H1 (cell line): ENCODE measurements at regions not wholly inside any gene's neighbourhood (a gene's known extent, or its start where the extent isn't known, plus 50 kb on each side); places are given as distances from the start of the nearest gene placed in this dataset.

Experiments used
- CEBPB ChIP-seq: IDR thresholded peaks from 2 replicates; pipeline ENCODE4 v1.6.1; 2012; ENCODE audit warnings: low read depth, low read length
- EGR1 ChIP-seq: IDR thresholded peaks from 2 replicates; pipeline ENCODE4 v1.6.1; 2011; ENCODE audit warnings: low read depth, low read length, borderline replicate concordance
- FOSL1 ChIP-seq: IDR thresholded peaks from 2 replicates; pipeline ENCODE4 v1.6.1; 2011; ENCODE audit warnings: mild to moderate bottlenecking, low read depth, low read length, moderate library complexity; ENCODE audit not compliant: insufficient read depth
- RXRA ChIP-seq: IDR thresholded peaks from 2 replicates; pipeline ENCODE4 v1.6.1; 2011; ENCODE audit warnings: low read depth, mild to moderate bottlenecking, low read length, moderate library complexity; ENCODE audit not compliant: insufficient read depth
- SUZ12 ChIP-seq: fragments of 200-600 bp; sonication (generic); IDR thresholded peaks from 2 replicates; pipeline ENCODE4 v1.6.1; 2012; ENCODE audit warnings: mild to moderate bottlenecking, inconsistent platforms, low read length, moderate library complexity, mixed read lengths

- TF ChIP-seq FOSL1 (no peak), CEBPB (no peak), EGR1 (no peak), RXRA (no peak), SUZ12 (no peak)
Observed at GRCh38 chr3:153096731-153097131, 65.3 kb upstream of the RAP2B start (continued).
